ENCODE measurements at regions not wholly inside any gene's neighbourhood (a gene's known extent, or its start where the extent isn't known, plus 50 kb on each side); places are given as distances from the start of the nearest gene placed in this dataset.

DNA sequence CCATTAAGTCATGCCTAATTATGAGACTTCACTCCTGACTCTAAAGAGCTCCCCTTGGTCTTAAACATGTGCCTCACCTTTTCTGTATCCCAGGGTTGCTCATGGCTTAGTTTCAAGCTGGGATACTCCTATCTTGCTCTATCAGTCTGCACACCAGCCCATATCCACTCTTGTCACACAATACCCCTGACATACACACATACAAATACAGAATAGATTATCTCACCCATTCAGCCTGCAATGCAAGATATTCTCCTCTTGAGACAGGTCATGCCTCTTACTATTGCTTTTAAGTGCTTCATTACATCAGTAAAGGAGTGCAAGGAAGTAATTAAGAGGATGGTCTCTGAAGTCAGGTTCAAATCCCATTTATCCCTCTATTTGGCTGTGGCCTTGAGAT, 587.3 kb downstream of the IGSF11 start:
- H3K9me3 Mint-ChIP-seq = peaks cover 16% of the 10 kb centered on the region
- no peaks in the 10 kb centered on the region for H3K36me3 Mint-ChIP-seq (ENCODE audit: low read depth)
- no peak for ATAC-seq (ENCODE audit: low read depth)
- ChIA-PET POLR2A (no interaction called here), CTCF (no interaction called here)
- H3K27ac Mint-ChIP-seq = no peak overlapping the region
- H3K4me3 Mint-ChIP-seq = no peak overlapping the region
- intact Hi-C loops (cut with micrococcal nuclease) = no loop called here
- no peaks in the 10 kb centered on the region for H3K27me3 Mint-ChIP-seq
- H3K4me1 Mint-ChIP-seq = no peaks in the 10 kb centered on the region
- DNase-seq = no peak
- TF ChIP-seq, protein P1, sequence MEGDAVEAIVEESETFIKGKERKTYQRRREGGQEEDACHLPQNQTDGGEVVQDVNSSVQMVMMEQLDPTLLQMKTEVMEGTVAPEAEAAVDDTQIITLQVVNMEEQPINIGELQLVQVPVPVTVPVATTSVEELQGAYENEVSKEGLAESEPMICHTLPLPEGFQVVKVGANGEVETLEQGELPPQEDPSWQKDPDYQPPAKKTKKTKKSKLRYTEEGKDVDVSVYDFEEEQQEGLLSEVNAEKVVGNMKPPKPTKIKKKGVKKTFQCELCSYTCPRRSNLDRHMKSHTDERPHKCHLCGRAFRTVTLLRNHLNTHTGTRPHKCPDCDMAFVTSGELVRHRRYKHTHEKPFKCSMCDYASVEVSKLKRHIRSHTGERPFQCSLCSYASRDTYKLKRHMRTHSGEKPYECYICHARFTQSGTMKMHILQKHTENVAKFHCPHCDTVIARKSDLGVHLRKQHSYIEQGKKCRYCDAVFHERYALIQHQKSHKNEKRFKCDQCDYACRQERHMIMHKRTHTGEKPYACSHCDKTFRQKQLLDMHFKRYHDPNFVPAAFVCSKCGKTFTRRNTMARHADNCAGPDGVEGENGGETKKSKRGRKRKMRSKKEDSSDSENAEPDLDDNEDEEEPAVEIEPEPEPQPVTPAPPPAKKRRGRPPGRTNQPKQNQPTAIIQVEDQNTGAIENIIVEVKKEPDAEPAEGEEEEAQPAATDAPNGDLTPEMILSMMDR (IDR thresholded peaks at IDR 0.05) = no peak

DNA sequence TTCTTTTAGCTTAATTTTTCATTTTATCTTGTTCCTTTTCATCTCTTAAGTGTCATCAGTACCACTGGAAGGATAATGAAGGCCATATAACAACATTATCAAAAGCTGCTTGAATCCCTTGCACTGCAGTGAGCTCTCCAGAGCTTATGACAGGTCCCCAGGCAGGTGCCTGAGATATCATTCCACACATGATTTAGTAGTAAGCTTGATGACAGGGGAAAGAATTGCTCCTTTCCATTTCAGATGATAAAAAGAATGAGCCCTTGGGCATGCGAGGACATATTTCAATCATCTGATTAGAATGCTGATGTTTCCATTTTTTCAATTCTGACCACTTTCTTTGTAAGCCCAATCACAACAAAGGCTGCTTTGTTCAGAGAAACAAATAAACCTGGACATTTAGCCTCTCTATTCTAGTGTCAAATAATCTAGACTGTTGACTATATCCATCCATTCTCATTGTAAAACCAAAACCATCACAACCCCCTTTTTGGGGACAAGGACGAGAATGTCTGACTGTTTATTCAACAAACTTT, 567.8 kb downstream of the IGSF11 start:
- TF ChIP-seq, protein P1 (IDR thresholded peaks at IDR 0.05) = no peak
- DNase-seq = no peak
- CTCF ChIA-PET = no interaction called here
- H3K36me3 Mint-ChIP-seq (ENCODE audit: low read depth) = no peaks in the 10 kb centered on the region
- no peak overlapping the region for H3K27ac Mint-ChIP-seq
- intact Hi-C loops (cut with micrococcal nuclease) = no loop called here
- H3K27me3 Mint-ChIP-seq = no peaks in the 10 kb centered on the region
- no peak overlapping the region for H3K4me3 Mint-ChIP-seq
- POLR2A ChIA-PET = no interaction called here
- no peaks in the 10 kb centered on the region for H3K4me1 Mint-ChIP-seq
- ATAC-seq (ENCODE audit: low read depth) = no peak
- no peaks in the 10 kb centered on the region for H3K9me3 Mint-ChIP-seq

DNA sequence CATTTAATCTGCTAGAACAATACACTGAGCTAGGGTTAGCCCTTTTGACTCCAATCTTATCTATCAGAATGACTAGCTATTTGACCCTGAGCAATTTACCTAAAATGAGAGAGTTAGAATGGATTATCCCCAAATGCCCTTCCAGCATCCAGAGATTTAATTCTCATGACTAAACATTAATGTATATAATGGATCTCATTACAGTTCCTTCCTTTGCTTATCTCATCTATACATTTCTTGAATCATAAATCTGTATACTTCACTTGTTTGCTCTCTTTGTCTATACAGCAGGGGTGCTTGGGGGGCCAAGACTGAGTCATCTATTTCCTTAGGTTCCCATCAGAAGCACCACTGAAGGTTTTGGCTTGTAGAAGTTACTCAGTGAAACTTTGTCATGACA, 565.8 kb downstream of the IGSF11 start:
- ChIA-PET CTCF (no interaction called here), POLR2A (no interaction called here)
- no peaks in the 10 kb centered on the region for H3K36me3 Mint-ChIP-seq (ENCODE audit: low read depth)
- TF ChIP-seq, protein P1 (IDR thresholded peaks at IDR 0.05) = no peak
- H3K9me3 Mint-ChIP-seq = no peaks in the 10 kb centered on the region
- H3K27me3 Mint-ChIP-seq = no peaks in the 10 kb centered on the region
- no peaks in the 10 kb centered on the region for H3K4me1 Mint-ChIP-seq
- intact Hi-C loops (cut with micrococcal nuclease) = no loop called here
- no peak overlapping the region for H3K27ac Mint-ChIP-seq
- H3K4me3 Mint-ChIP-seq = no peak overlapping the region
- no peak for ATAC-seq (ENCODE audit: low read depth)
- no peak for DNase-seq

DNA sequence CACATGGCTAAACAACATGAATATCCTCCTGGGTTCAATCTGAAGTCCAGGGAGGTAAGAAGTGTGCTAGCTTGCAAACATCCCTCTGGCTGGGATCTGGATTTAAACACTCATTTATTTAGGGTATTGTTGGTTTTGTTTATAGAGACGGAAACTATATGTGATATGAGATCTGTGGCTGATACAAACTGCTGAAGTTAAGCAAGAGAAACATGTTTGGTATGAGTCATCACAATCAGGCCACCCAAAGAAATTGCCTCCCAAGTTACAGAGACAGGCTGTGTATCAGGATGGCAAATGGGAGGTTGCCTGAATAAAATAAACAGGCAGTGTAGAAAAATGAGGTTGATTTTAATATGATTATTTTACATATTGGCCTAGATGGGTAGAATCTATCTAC, 562.1 kb downstream of the IGSF11 start:
- no peaks in the 10 kb centered on the region for H3K9me3 Mint-ChIP-seq
- H3K36me3 Mint-ChIP-seq (ENCODE audit: low read depth) = no peaks in the 10 kb centered on the region
- no peak overlapping the region for H3K4me3 Mint-ChIP-seq
- DNase-seq (no peak), ATAC-seq (ENCODE audit: low read depth) (no peak)
- intact Hi-C loops (cut with micrococcal nuclease) = no loop called here
- H3K27me3 Mint-ChIP-seq = no peaks in the 10 kb centered on the region
- POLR2A ChIA-PET = no interaction called here
- H3K4me1 Mint-ChIP-seq = no peaks in the 10 kb centered on the region
- CTCF ChIA-PET = no interaction called here
- TF ChIP-seq, protein P1 (IDR thresholded peaks at IDR 0.05) = no peak
- H3K27ac Mint-ChIP-seq = no peak overlapping the region

DNA sequence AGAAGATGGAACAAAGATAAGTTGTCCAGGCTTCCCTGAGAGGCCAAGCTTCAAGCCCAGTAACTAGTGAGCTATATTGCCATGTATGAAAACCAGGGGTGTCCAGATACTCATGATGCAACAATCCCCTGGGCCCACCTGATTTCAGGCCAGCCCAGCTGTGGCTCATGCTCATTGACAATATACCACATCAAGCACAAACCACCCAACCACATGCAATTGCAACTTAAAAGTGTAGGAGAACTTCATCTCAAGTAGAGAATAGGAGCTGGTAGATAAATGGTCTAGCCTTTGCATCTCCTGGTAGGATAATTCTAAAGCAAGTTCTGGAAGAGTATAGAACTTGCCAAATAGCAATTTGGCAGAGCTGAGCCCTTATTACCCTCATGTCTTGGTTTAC, 561.3 kb downstream of the IGSF11 start:
- ATAC-seq (ENCODE audit: low read depth) = no peak
- H3K27ac Mint-ChIP-seq = no peak overlapping the region
- TF ChIP-seq, protein P1 (IDR thresholded peaks at IDR 0.05) = no peak
- no peak overlapping the region for H3K4me3 Mint-ChIP-seq
- no peaks in the 10 kb centered on the region for H3K36me3 Mint-ChIP-seq (ENCODE audit: low read depth)
- H3K27me3 Mint-ChIP-seq = no peaks in the 10 kb centered on the region
- no peaks in the 10 kb centered on the region for H3K4me1 Mint-ChIP-seq
- CTCF ChIA-PET = no interaction called here
- no peaks in the 10 kb centered on the region for H3K9me3 Mint-ChIP-seq
- POLR2A ChIA-PET = no interaction called here
- DNase-seq = no peak
- intact Hi-C loops (cut with micrococcal nuclease) = no loop called here
